ENCODE measurements at regions not wholly inside any gene's neighbourhood (a gene's known extent, or its start where the extent isn't known, plus 50 kb on each side); places are given as distances from the start of the nearest gene placed in this dataset.

- H3K36me3 ChIP-seq (ENCODE audit: control insufficient read depth in 1 of 2, insufficient read depth in 2 of 2, low read length in 2 of 2), result no peaks in the 10 kb centered on the region
- no peaks in the 10 kb centered on the region for H3K27me3 ChIP-seq (ENCODE audit: low read depth, low read length)
- no peak overlapping the region for H3K27ac ChIP-seq (ENCODE audit: low read length)
- no peak overlapping the region for H3K4me3 ChIP-seq (ENCODE audit: low read depth in 1 of 2, low read length in 2 of 2)
- no peaks in the 10 kb centered on the region for H3K4me1 ChIP-seq (ENCODE audit: control insufficient read depth in 1 of 2, insufficient read depth in 2 of 2, low read length in 2 of 2)
- no peaks in the 10 kb centered on the region for H3K9me3 ChIP-seq (ENCODE audit: control insufficient read depth in 1 of 2, low read length in 2 of 2)
These were observed 87.6 kb downstream of the BMP2 start for GRCh38 chr20:6855104-6855503.

- Histone ChIP-seq H3K9me3 (ENCODE audit: control insufficient read depth in 1 of 2, low read length in 2 of 2) (no peaks in the 10 kb centered on the region), H3K27ac (ENCODE audit: low read length) (no peak overlapping the region), H3K4me3 (ENCODE audit: low read depth in 1 of 2, low read length in 2 of 2) (no peak overlapping the region), H3K27me3 (ENCODE audit: low read depth, low read length) (no peaks in the 10 kb centered on the region), H3K4me1 (ENCODE audit: control insufficient read depth in 1 of 2, insufficient read depth in 2 of 2, low read length in 2 of 2) (no peaks in the 10 kb centered on the region), H3K36me3 (ENCODE audit: control insufficient read depth in 1 of 2, insufficient read depth in 2 of 2, low read length in 2 of 2) (no peaks in the 10 kb centered on the region)
These were observed 88.3 kb downstream of the BMP2 start for GRCh38 chr20:6855796-6856195.

GRCh38 chr20:6857927-6858326 is 90.4 kb downstream of the BMP2 start:
- H3K4me3 ChIP-seq (ENCODE audit: low read depth in 1 of 2, low read length in 2 of 2), result no peak overlapping the region
- no peak overlapping the region for H3K27ac ChIP-seq (ENCODE audit: low read length)
- H3K36me3 ChIP-seq (ENCODE audit: control insufficient read depth in 1 of 2, insufficient read depth in 2 of 2, low read length in 2 of 2), result no peaks in the 10 kb centered on the region
- H3K27me3 ChIP-seq (ENCODE audit: low read depth, low read length), result no peaks in the 10 kb centered on the region
- no peaks in the 10 kb centered on the region for H3K4me1 ChIP-seq (ENCODE audit: control insufficient read depth in 1 of 2, insufficient read depth in 2 of 2, low read length in 2 of 2)
- no peaks in the 10 kb centered on the region for H3K9me3 ChIP-seq (ENCODE audit: control insufficient read depth in 1 of 2, low read length in 2 of 2)

- H3K27ac ChIP-seq (ENCODE audit: low read length), result no peak overlapping the region
- H3K36me3 ChIP-seq (ENCODE audit: control insufficient read depth in 1 of 2, insufficient read depth in 2 of 2, low read length in 2 of 2), result no peaks in the 10 kb centered on the region
- H3K4me3 ChIP-seq (ENCODE audit: low read depth in 1 of 2, low read length in 2 of 2), result no peak overlapping the region
- H3K9me3 ChIP-seq (ENCODE audit: control insufficient read depth in 1 of 2, low read length in 2 of 2), result no peaks in the 10 kb centered on the region
- no peaks in the 10 kb centered on the region for H3K27me3 ChIP-seq (ENCODE audit: low read depth, low read length)
- no peaks in the 10 kb centered on the region for H3K4me1 ChIP-seq (ENCODE audit: control insufficient read depth in 1 of 2, insufficient read depth in 2 of 2, low read length in 2 of 2)
These were observed 95.9 kb downstream of the BMP2 start for GRCh38 chr20:6863355-6863754.

- Histone ChIP-seq H3K9me3 (ENCODE audit: control insufficient read depth in 1 of 2, low read length in 2 of 2) (no peaks in the 10 kb centered on the region), H3K27ac (ENCODE audit: low read length) (no peak overlapping the region), H3K27me3 (ENCODE audit: low read depth, low read length) (no peaks in the 10 kb centered on the region), H3K4me1 (ENCODE audit: control insufficient read depth in 1 of 2, insufficient read depth in 2 of 2, low read length in 2 of 2) (no peaks in the 10 kb centered on the region), H3K4me3 (ENCODE audit: low read depth in 1 of 2, low read length in 2 of 2) (no peak overlapping the region), H3K36me3 (ENCODE audit: control insufficient read depth in 1 of 2, insufficient read depth in 2 of 2, low read length in 2 of 2) (no peaks in the 10 kb centered on the region)
These were observed 96.3 kb downstream of the BMP2 start for GRCh38 chr20:6863798-6864201.

- H3K27me3 ChIP-seq (ENCODE audit: low read depth, low read length), result no peaks in the 10 kb centered on the region
- no peaks in the 10 kb centered on the region for H3K4me1 ChIP-seq (ENCODE audit: control insufficient read depth in 1 of 2, insufficient read depth in 2 of 2, low read length in 2 of 2)
- no peak overlapping the region for H3K27ac ChIP-seq (ENCODE audit: low read length)
- H3K36me3 ChIP-seq (ENCODE audit: control insufficient read depth in 1 of 2, insufficient read depth in 2 of 2, low read length in 2 of 2), result no peaks in the 10 kb centered on the region
- H3K9me3 ChIP-seq (ENCODE audit: control insufficient read depth in 1 of 2, low read length in 2 of 2), result no peaks in the 10 kb centered on the region
- H3K4me3 ChIP-seq (ENCODE audit: low read depth in 1 of 2, low read length in 2 of 2), result no peak overlapping the region
These were observed 97.3 kb downstream of the BMP2 start for GRCh38 chr20:6864740-6865139.

- no peaks in the 10 kb centered on the region for H3K4me1 ChIP-seq (ENCODE audit: control insufficient read depth in 1 of 2, insufficient read depth in 2 of 2, low read length in 2 of 2)
- H3K36me3 ChIP-seq (ENCODE audit: control insufficient read depth in 1 of 2, insufficient read depth in 2 of 2, low read length in 2 of 2), result no peaks in the 10 kb centered on the region
- H3K4me3 ChIP-seq (ENCODE audit: low read depth in 1 of 2, low read length in 2 of 2), result no peak overlapping the region
- no peaks in the 10 kb centered on the region for H3K9me3 ChIP-seq (ENCODE audit: control insufficient read depth in 1 of 2, low read length in 2 of 2)
- H3K27ac ChIP-seq (ENCODE audit: low read length), result no peak overlapping the region
- peaks cover 4% of the 10 kb centered on the region for H3K27me3 ChIP-seq (ENCODE audit: low read depth, low read length)
These were observed 99.3 kb downstream of the BMP2 start for GRCh38 chr20:6866741-6867140.

GRCh38 chr20:6868861-6869260 is 101.4 kb downstream of the BMP2 start:
- Histone ChIP-seq H3K27me3 (ENCODE audit: low read depth, low read length) (peaks cover 4% of the 10 kb centered on the region), H3K4me1 (ENCODE audit: control insufficient read depth in 1 of 2, insufficient read depth in 2 of 2, low read length in 2 of 2) (no peaks in the 10 kb centered on the region), H3K36me3 (ENCODE audit: control insufficient read depth in 1 of 2, insufficient read depth in 2 of 2, low read length in 2 of 2) (no peaks in the 10 kb centered on the region), H3K9me3 (ENCODE audit: control insufficient read depth in 1 of 2, low read length in 2 of 2) (no peaks in the 10 kb centered on the region), H3K27ac (ENCODE audit: low read length) (no peak overlapping the region), H3K4me3 (ENCODE audit: low read depth in 1 of 2, low read length in 2 of 2) (no peak overlapping the region)

- no peak overlapping the region for H3K4me3 ChIP-seq (ENCODE audit: low read depth in 1 of 2, low read length in 2 of 2)
- no peaks in the 10 kb centered on the region for H3K9me3 ChIP-seq (ENCODE audit: control insufficient read depth in 1 of 2, low read length in 2 of 2)
- H3K4me1 ChIP-seq (ENCODE audit: control insufficient read depth in 1 of 2, insufficient read depth in 2 of 2, low read length in 2 of 2), result no peaks in the 10 kb centered on the region
- H3K27ac ChIP-seq (ENCODE audit: low read length), result no peak overlapping the region
- H3K36me3 ChIP-seq (ENCODE audit: control insufficient read depth in 1 of 2, insufficient read depth in 2 of 2, low read length in 2 of 2), result no peaks in the 10 kb centered on the region
- H3K27me3 ChIP-seq (ENCODE audit: low read depth, low read length), result peaks cover 4% of the 10 kb centered on the region
These were observed 103.1 kb downstream of the BMP2 start for GRCh38 chr20:6870559-6870958.

GRCh38 chr20:6877633-6878032 is 110.1 kb downstream of the BMP2 start:
- no peak overlapping the region for H3K4me3 ChIP-seq (ENCODE audit: low read depth in 1 of 2, low read length in 2 of 2)

GRCh38 chr20:6882561-6883291 is 115.2 kb downstream of the BMP2 start:
- Histone ChIP-seq H3K4me1 (ENCODE audit: control insufficient read depth in 1 of 2, insufficient read depth in 2 of 2, low read length in 2 of 2) (no peaks in the 10 kb centered on the region), H3K27me3 (ENCODE audit: low read depth, low read length) (no peaks in the 10 kb centered on the region), H3K27ac (ENCODE audit: low read length) (no peak overlapping the region), H3K36me3 (ENCODE audit: control insufficient read depth in 1 of 2, insufficient read depth in 2 of 2, low read length in 2 of 2) (no peaks in the 10 kb centered on the region), H3K4me3 (ENCODE audit: low read depth in 1 of 2, low read length in 2 of 2) (no peak overlapping the region), H3K9me3 (ENCODE audit: control insufficient read depth in 1 of 2, low read length in 2 of 2) (no peaks in the 10 kb centered on the region)

More at GRCh38 chr20:6877633-6878032, 110.1 kb downstream of the BMP2 start:
- Histone ChIP-seq H3K9me3 (ENCODE audit: control insufficient read depth in 1 of 2, low read length in 2 of 2) (no peaks in the 10 kb centered on the region), H3K27ac (ENCODE audit: low read length) (no peak overlapping the region), H3K27me3 (ENCODE audit: low read depth, low read length) (no peaks in the 10 kb centered on the region), H3K36me3 (ENCODE audit: control insufficient read depth in 1 of 2, insufficient read depth in 2 of 2, low read length in 2 of 2) (no peaks in the 10 kb centered on the region), H3K4me1 (ENCODE audit: control insufficient read depth in 1 of 2, insufficient read depth in 2 of 2, low read length in 2 of 2) (no peaks in the 10 kb centered on the region)

- H3K9me3 ChIP-seq (ENCODE audit: control insufficient read depth in 1 of 2, low read length in 2 of 2), result no peaks in the 10 kb centered on the region
- H3K4me3 ChIP-seq (ENCODE audit: low read depth in 1 of 2, low read length in 2 of 2), result no peak overlapping the region
- no peaks in the 10 kb centered on the region for H3K36me3 ChIP-seq (ENCODE audit: control insufficient read depth in 1 of 2, insufficient read depth in 2 of 2, low read length in 2 of 2)
- no peaks in the 10 kb centered on the region for H3K27me3 ChIP-seq (ENCODE audit: low read depth, low read length)
- H3K4me1 ChIP-seq (ENCODE audit: control insufficient read depth in 1 of 2, insufficient read depth in 2 of 2, low read length in 2 of 2), result no peaks in the 10 kb centered on the region
- H3K27ac ChIP-seq (ENCODE audit: low read length), result no peak overlapping the region
These were observed 116.6 kb downstream of the BMP2 start for GRCh38 chr20:6884114-6884513.
